HL-60 (cell line): ENCODE measurements at regions not wholly inside any gene's neighbourhood (a gene's known extent, or its start where the extent isn't known, plus 50 kb on each side); places are given as distances from the start of the nearest gene placed in this dataset.

Experiments
- DNase-seq, 2 experiments: peaks; one replicate each; pipeline ENCODE4 v3.0.0-alpha.2; 2010 to 2020; ENCODE audit warnings: low read depth in 1 of 2, low spot score in 1 of 2
- H3K27ac ChIP-seq: fragments of 250-450 bp; sonication (Bioruptor Pico); replicated peaks from 2 replicates; pipeline ENCODE4 v1.5.1; 2020; ENCODE audit warnings: mild to moderate bottlenecking, moderate library complexity
- H3K27me3 ChIP-seq: fragments of 250-450 bp; sonication (Bioruptor Pico); 2 replicates; pipeline ENCODE4 v1.5.1; 2021; ENCODE audit warnings: mild to moderate bottlenecking, moderate library complexity; ENCODE audit not compliant: insufficient read depth, poor library complexity, severe bottlenecking
- H3K4me3 ChIP-seq: replicated peaks from 2 replicates; pipeline ENCODE4 v1.5.1; 2011; ENCODE audit warnings: mild to moderate bottlenecking, control low read depth, low read length; ENCODE audit not compliant: insufficient read depth
- CTCF ChIP-seq: IDR thresholded peaks from one replicate; pipeline ENCODE4 v1.5.1; 2011; ENCODE audit warnings: low read length, control low read depth, inconsistent platforms; ENCODE audit not compliant: insufficient read depth
- GABPA ChIP-seq: IDR thresholded peaks from 2 replicates; pipeline ENCODE4 v1.6.1; 2012; ENCODE audit warnings: low read depth
- POLR2AphosphoS5 ChIP-seq: IDR thresholded peaks from 2 replicates; pipeline ENCODE4 v1.6.1; 2012; ENCODE audit warnings: low read depth
- SPI1 ChIP-seq: IDR thresholded peaks from 2 replicates; pipeline ENCODE4 v1.6.1; 2012; ENCODE audit warnings: low read depth, mild to moderate bottlenecking, borderline replicate concordance
- TF ChIP-seq, protein P1 (sequence below): IDR thresholded peaks from 2 replicates; pipeline ENCODE4 v1.6.1; 2012; ENCODE audit warnings: low read depth; ENCODE audit not compliant: insufficient replicate concordance

GRCh38 chr15:58244536-58244935, 106.4 kb downstream of the AQP9 start:
- H3K27ac ChIP-seq, result no peak overlapping the region
- H3K27me3 ChIP-seq, result no peaks in the 10 kb centered on the region
- no peak for DNase-seq
- no peak for TF ChIP-seq CTCF
- TF ChIP-seq SPI1, result no peak
- TF ChIP-seq, protein P1, sequence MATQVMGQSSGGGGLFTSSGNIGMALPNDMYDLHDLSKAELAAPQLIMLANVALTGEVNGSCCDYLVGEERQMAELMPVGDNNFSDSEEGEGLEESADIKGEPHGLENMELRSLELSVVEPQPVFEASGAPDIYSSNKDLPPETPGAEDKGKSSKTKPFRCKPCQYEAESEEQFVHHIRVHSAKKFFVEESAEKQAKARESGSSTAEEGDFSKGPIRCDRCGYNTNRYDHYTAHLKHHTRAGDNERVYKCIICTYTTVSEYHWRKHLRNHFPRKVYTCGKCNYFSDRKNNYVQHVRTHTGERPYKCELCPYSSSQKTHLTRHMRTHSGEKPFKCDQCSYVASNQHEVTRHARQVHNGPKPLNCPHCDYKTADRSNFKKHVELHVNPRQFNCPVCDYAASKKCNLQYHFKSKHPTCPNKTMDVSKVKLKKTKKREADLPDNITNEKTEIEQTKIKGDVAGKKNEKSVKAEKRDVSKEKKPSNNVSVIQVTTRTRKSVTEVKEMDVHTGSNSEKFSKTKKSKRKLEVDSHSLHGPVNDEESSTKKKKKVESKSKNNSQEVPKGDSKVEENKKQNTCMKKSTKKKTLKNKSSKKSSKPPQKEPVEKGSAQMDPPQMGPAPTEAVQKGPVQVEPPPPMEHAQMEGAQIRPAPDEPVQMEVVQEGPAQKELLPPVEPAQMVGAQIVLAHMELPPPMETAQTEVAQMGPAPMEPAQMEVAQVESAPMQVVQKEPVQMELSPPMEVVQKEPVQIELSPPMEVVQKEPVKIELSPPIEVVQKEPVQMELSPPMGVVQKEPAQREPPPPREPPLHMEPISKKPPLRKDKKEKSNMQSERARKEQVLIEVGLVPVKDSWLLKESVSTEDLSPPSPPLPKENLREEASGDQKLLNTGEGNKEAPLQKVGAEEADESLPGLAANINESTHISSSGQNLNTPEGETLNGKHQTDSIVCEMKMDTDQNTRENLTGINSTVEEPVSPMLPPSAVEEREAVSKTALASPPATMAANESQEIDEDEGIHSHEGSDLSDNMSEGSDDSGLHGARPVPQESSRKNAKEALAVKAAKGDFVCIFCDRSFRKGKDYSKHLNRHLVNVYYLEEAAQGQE, result no peak
- TF ChIP-seq GABPA, result no peak
- no peak for TF ChIP-seq POLR2AphosphoS5
- no peak overlapping the region for H3K4me3 ChIP-seq

DNA sequence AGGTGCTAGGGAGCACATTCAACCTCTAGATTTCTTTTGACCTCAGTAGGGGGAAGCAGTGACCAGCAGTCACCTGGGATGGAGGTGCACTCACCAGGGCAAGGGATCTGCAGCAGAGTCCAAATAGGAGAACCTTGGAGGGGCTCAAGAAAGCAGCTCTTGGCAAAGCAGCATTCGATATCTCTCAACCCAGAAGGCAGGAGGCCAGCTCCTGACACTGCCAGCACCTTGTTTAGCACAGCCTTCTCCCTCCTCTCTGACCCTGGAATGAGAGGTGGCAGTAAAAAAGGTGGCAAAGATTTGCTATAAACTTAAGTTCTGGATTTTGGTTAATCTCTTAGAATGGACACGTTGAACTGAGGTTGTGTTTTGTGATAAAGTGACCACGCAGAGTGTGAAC, 107.9 kb downstream of the AQP9 start:
- Histone ChIP-seq H3K27ac (no peak overlapping the region), H3K4me3 (no peak overlapping the region), H3K27me3 (no peaks in the 10 kb centered on the region)
- TF ChIP-seq POLR2AphosphoS5 (no peak), GABPA (no peak), SPI1 (no peak), CTCF (no peak)
- TF ChIP-seq, protein P1, result no peak
- DNase-seq, result no peak

DNA sequence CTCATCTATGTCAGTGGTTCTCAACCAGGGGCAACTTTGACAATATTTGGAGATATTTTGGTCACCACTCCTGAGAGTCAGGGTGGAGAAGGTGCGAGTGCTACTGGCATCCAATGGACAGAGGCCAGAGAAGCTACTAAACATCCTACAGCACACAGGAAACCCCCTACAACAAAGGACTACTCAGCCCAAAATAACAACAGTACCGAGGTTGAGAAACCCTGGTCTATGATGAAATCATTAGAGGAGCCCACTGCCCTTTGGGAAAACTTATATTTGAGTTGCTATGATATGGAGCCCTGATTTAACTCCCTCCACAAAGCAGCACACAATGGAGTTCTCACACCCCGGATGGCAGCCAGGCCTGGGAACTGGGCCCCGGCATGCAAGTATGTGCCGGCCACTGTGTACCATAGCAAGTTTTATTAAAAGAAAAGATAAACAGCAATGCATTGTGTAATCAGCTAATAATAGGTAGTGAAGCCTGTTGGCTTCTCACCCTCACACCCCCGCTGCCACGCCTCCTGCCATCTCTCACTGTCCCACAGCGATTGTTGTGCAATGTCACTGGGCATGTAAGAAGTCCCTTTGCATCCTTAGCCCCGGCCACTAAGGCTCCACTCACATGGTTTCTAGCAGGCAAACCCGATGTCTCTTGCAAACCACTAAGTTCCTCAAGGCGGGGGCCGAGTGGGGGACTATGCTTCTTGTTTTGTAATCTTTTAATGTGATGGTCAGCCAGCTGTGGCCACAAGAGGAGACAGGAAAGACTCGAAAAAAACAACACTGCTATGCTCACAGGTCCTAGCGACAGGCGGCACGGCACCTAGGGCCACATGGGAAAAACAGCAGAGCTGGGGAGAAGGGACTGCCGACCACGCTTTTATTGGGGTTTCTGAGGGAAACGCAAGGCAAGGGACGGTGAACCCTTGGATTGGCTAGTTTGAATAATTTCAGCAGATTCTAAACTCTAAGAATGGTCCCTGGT, 110.0 kb downstream of the AQP9 start:
- DNase-seq, result peak; percentile 90 to 98
- H3K27ac ChIP-seq, result peak overlapping the region; percentile 54

More for the DNA sequence above, 110.0 kb downstream of the AQP9 start:
- Histone ChIP-seq H3K4me3 (0 out of 2 replicates have a peak overlapping the region, but pooled peaks have one; percentile 8), H3K27me3 (no peaks in the 10 kb centered on the region)
- TF ChIP-seq, protein P1, result no peak
- TF ChIP-seq POLR2AphosphoS5, result 0 out of 2 replicates have a peak, but pooled peaks have one; percentile 36
- TF ChIP-seq SPI1, result no peak
- TF ChIP-seq CTCF, result no peak
